GM13976 (cell line): ENCODE measurements at regions not wholly inside any gene's neighbourhood (a gene's known extent, or its start where the extent isn't known, plus 50 kb on each side); places are given as distances from the start of the nearest gene placed in this dataset.

Experiments
- DNase-seq: peaks from one replicate; pipeline ENCODE4 v3.0.0; 2012; ENCODE audit warnings: low spot score
- in situ Hi-C: fragments of 300-500 bp; cut with MboI; formaldehyde crosslinking; loops from one replicate; pipeline ENCODE4 v1.12.0; 2022; ENCODE audit warnings: low sequenced_read_pairs, mixed read lengths, inconsistent platforms; ENCODE audit not compliant: unreplicated experiment
- TF ChIP-seq, protein P1 (sequence below): IDR thresholded peaks from 2 replicates; pipeline ENCODE4 v1.5.1; 2012; ENCODE audit warnings: borderline replicate concordance, mild to moderate bottlenecking; ENCODE audit not compliant: insufficient read depth; ENCODE audit errors: extremely low read depth, missing control alignments, control extremely low read depth

- in situ Hi-C loops: no loop called here
- TF ChIP-seq, protein P1, sequence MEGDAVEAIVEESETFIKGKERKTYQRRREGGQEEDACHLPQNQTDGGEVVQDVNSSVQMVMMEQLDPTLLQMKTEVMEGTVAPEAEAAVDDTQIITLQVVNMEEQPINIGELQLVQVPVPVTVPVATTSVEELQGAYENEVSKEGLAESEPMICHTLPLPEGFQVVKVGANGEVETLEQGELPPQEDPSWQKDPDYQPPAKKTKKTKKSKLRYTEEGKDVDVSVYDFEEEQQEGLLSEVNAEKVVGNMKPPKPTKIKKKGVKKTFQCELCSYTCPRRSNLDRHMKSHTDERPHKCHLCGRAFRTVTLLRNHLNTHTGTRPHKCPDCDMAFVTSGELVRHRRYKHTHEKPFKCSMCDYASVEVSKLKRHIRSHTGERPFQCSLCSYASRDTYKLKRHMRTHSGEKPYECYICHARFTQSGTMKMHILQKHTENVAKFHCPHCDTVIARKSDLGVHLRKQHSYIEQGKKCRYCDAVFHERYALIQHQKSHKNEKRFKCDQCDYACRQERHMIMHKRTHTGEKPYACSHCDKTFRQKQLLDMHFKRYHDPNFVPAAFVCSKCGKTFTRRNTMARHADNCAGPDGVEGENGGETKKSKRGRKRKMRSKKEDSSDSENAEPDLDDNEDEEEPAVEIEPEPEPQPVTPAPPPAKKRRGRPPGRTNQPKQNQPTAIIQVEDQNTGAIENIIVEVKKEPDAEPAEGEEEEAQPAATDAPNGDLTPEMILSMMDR: no peak
- no peak for DNase-seq
These were observed 187.7 kb downstream of the GPAT3 start for GRCh38 chr4:83723609-83724008.

GRCh38 chr4:83722730-83723269 lies 186.9 kb downstream of the GPAT3 start:
- in situ Hi-C loops: no loop called here
- TF ChIP-seq, protein P1: no peak
- no peak for DNase-seq

DNA sequence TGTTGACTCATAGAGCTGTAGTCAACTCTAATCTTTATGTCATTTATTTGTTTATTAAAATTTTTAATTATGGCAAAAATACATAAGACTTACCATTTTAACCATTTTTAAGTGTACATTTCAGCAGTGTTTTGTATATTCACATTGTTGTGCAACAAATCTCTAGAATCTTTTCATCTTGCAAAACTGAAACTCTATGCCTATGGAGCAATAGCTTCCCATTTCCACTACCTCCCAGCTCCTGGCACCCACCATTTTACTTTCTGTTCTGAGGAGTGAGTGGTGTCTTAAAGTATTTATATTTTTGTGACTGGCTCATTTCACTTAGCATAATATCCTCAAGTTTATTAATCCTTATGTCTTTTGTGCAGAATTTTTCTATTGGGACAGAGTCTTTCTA lies 181.0 kb downstream of the GPAT3 start:
- TF ChIP-seq, protein P1: no peak
- in situ Hi-C loops: no loop called here

GRCh38 chr4:83712890-83713289 lies 177.0 kb downstream of the GPAT3 start:
- DNase-seq: no peak
- in situ Hi-C loops: no loop called here
- TF ChIP-seq, protein P1: no peak

More for the DNA sequence above, 181.0 kb downstream of the GPAT3 start:
- DNase-seq: no peak

GRCh38 chr4:83709627-83710026 lies 173.7 kb downstream of the GPAT3 start:
- no peak for DNase-seq
- TF ChIP-seq, protein P1: no peak
- in situ Hi-C loops: no loop called here

GRCh38 chr4:83708500-83709175 lies 172.7 kb downstream of the GPAT3 start:
- TF ChIP-seq, protein P1: no peak
- no peak for DNase-seq
- in situ Hi-C loops: no loop called here
